ENCODE measurements at regions not wholly inside any gene's neighbourhood (a gene's known extent, or its start where the extent isn't known, plus 50 kb on each side); places are given as distances from the start of the nearest gene placed in this dataset.

- no peaks in the 10 kb centered on the region for H4K20me1 ChIP-seq (ENCODE audit: control insufficient read depth, insufficient read depth, low read depth, low read length)
- no peaks in the 10 kb centered on the region for H3K9me3 ChIP-seq (ENCODE audit: control insufficient read depth, insufficient read depth, low read length)
- H3K36me3 ChIP-seq (ENCODE audit: control insufficient read depth, low read length) = no peaks in the 10 kb centered on the region
- no peak overlapping the region for H3K4me3 ChIP-seq (ENCODE audit: low read length)
- H3K79me2 ChIP-seq (ENCODE audit: control insufficient read depth, low read length) = no peaks in the 10 kb centered on the region
- H3K27ac ChIP-seq (ENCODE audit: low read depth, low read length) = no peak overlapping the region
- H3F3A ChIP-seq (ENCODE audit: control insufficient read depth, insufficient read depth) = no peaks in the 10 kb centered on the region
- H3K9me2 ChIP-seq (replicated peaks; ENCODE audit: control insufficient read depth, low read length) = no peaks in the 10 kb centered on the region
- H3K4me1 ChIP-seq (ENCODE audit: control insufficient read depth, low read length) = no peaks in the 10 kb centered on the region
- H3K4me2 ChIP-seq (ENCODE audit: low read length) = no peak overlapping the region
- 0 out of 2 replicates have a peak, but pooled peaks cover 6% of the 10 kb centered on the region for H3K27me3 ChIP-seq (ENCODE audit: control insufficient read depth, low read length)
- TF ChIP-seq EZH2phosphoT487 (IDR thresholded peaks at IDR 0.05; ENCODE audit: borderline replicate concordance, low read length) (no peak), CTCF (IDR thresholded peaks at IDR 0.05; ENCODE audit: low read depth, low read length, poor library complexity, severe bottlenecking) (no peak)
Measured at GRCh38 chr11:27913650-27914049, 194.3 kb downstream of the KIF18A start.

GRCh38 chr11:27912916-27913315 is 195.0 kb downstream of the KIF18A start:
- H3F3A ChIP-seq (ENCODE audit: control insufficient read depth, insufficient read depth) = no peaks in the 10 kb centered on the region
- H3K9me3 ChIP-seq (ENCODE audit: control insufficient read depth, insufficient read depth, low read length) = no peaks in the 10 kb centered on the region
- no peaks in the 10 kb centered on the region for H3K36me3 ChIP-seq (ENCODE audit: control insufficient read depth, low read length)
- H3K4me1 ChIP-seq (ENCODE audit: control insufficient read depth, low read length) = no peaks in the 10 kb centered on the region
- no peak overlapping the region for H3K4me3 ChIP-seq (ENCODE audit: low read length)
- TF ChIP-seq EZH2phosphoT487 (IDR thresholded peaks at IDR 0.05; ENCODE audit: borderline replicate concordance, low read length) (no peak), CTCF (IDR thresholded peaks at IDR 0.05; ENCODE audit: low read depth, low read length, poor library complexity, severe bottlenecking) (no peak)
- H3K4me2 ChIP-seq (ENCODE audit: low read length) = no peak overlapping the region
- no peaks in the 10 kb centered on the region for H3K9me2 ChIP-seq (replicated peaks; ENCODE audit: control insufficient read depth, low read length)
- no peaks in the 10 kb centered on the region for H3K79me2 ChIP-seq (ENCODE audit: control insufficient read depth, low read length)
- H3K27me3 ChIP-seq (ENCODE audit: control insufficient read depth, low read length) = 0 out of 2 replicates have a peak, but pooled peaks cover 6% of the 10 kb centered on the region
- H3K27ac ChIP-seq (ENCODE audit: low read depth, low read length) = no peak overlapping the region
- no peaks in the 10 kb centered on the region for H4K20me1 ChIP-seq (ENCODE audit: control insufficient read depth, insufficient read depth, low read depth, low read length)

- no peaks in the 10 kb centered on the region for H3K9me2 ChIP-seq (replicated peaks; ENCODE audit: control insufficient read depth, low read length)
- H3K9me3 ChIP-seq (ENCODE audit: control insufficient read depth, insufficient read depth, low read length) = no peaks in the 10 kb centered on the region
- H3K4me1 ChIP-seq (ENCODE audit: control insufficient read depth, low read length) = no peaks in the 10 kb centered on the region
- no peaks in the 10 kb centered on the region; the same call in 1 of the 2 replicates for H3K27me3 ChIP-seq (ENCODE audit: control insufficient read depth, low read length)
- TF ChIP-seq EZH2phosphoT487 (IDR thresholded peaks at IDR 0.05; ENCODE audit: borderline replicate concordance, low read length) = no peak
- no peak for TF ChIP-seq CTCF (IDR thresholded peaks at IDR 0.05; ENCODE audit: low read depth, low read length, poor library complexity, severe bottlenecking)
- H3F3A ChIP-seq (ENCODE audit: control insufficient read depth, insufficient read depth) = no peaks in the 10 kb centered on the region
- no peaks in the 10 kb centered on the region for H3K36me3 ChIP-seq (ENCODE audit: control insufficient read depth, low read length)
- no peak overlapping the region for H3K4me3 ChIP-seq (ENCODE audit: low read length)
- H3K4me2 ChIP-seq (ENCODE audit: low read length) = no peak overlapping the region
- H4K20me1 ChIP-seq (ENCODE audit: control insufficient read depth, insufficient read depth, low read depth, low read length) = no peaks in the 10 kb centered on the region
- H3K79me2 ChIP-seq (ENCODE audit: control insufficient read depth, low read length) = no peaks in the 10 kb centered on the region
- no peak overlapping the region for H3K27ac ChIP-seq (ENCODE audit: low read depth, low read length)
Measured at GRCh38 chr11:27910186-27910931, 197.6 kb downstream of the KIF18A start.

All from DOHH2 (cell line).